Amniotic epithelial cell (primary cell): ENCODE measurements at regions not wholly inside any gene's neighbourhood (a gene's known extent, or its start where the extent isn't known, plus 50 kb on each side); places are given as distances from the start of the nearest gene placed in this dataset.
"Not testable (repeated sequence)": the region's sequence is repeated elsewhere in the genome, so short reads cannot be mapped to it uniquely, and the experiment has no call there.

Experiments used
- DNase-seq: peaks from one replicate; pipeline ENCODE4 v3.0.0-alpha.2; 2010; ENCODE audit warnings: low read depth

DNA sequence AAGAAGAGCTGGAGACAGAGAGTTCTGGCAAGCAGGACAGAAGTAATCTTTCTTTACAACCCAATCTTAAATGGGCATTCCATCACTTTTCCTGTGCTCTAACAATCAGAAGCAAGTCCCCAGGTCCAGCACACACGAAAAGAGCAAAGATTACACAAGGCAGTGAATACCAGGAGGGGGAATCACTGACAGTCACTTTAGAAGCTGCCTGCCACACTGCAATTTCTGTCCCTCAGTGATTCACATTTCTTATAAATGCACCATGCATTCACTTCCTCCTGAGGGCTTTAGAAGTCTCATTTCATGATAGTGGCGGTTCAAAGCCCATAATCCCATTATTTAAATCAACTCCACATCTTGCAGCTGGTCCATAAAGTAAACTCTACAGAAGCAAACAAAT lies 362.5 kb downstream of the POM121L12 start:
- no peak for DNase-seq

DNA sequence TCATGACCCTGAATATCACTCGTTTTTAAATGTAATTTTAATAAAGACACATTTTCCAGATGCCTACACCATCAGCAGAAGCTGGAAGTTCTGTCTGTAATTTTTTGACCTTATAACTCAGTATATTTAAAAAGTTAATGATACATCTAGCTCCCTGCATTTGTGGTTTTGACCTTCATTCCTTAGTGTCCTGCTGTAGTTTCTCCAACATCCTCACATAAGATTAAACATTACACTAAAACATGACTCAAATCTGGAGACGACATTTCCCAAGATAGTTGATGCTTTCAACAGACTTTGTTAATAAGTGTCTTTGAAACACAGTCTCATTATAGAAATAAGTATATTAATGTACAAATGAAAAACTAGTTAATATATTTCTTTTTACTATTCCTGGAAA lies 363.1 kb downstream of the POM121L12 start:
- DNase-seq: no peak

DNA sequence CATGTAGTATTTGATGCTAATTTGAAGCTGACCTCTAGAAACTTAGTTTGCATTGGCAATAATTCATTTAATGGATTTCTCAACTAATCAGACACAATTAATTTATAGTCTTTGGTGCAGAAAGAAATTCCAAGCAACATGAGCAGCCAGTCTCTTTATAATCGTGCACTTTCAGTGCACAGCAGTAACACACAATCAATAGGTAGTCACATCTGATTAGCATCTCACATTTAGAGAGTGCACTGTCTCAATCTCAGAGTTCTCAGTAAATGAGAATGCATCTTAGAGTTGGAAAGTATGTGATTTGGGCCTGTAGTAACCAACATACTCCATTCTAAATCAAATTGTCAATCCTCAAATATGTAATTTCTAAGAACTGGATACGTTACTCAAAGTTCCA lies 377.6 kb downstream of the POM121L12 start:
- DNase-seq: no peak

DNA sequence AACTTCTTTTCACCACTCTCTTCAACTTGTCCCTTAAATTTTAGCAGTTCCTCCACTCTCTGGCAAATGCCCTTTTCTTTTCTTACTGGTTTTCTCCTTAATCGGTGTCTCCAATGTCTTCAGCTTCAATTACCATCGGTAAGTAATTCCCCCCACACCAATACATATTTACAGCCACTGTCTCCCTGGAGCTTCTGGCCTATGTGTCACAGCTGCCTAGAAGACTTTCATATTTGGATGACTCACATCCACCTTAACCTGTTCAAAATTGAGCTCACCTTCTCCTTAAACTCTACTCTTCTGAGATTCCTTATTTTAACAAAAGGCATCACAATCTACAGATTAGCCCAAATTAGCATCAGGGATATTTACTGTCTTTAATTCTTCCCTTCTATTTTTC lies 380.4 kb downstream of the POM121L12 start:
- DNase-seq: no peak

DNA sequence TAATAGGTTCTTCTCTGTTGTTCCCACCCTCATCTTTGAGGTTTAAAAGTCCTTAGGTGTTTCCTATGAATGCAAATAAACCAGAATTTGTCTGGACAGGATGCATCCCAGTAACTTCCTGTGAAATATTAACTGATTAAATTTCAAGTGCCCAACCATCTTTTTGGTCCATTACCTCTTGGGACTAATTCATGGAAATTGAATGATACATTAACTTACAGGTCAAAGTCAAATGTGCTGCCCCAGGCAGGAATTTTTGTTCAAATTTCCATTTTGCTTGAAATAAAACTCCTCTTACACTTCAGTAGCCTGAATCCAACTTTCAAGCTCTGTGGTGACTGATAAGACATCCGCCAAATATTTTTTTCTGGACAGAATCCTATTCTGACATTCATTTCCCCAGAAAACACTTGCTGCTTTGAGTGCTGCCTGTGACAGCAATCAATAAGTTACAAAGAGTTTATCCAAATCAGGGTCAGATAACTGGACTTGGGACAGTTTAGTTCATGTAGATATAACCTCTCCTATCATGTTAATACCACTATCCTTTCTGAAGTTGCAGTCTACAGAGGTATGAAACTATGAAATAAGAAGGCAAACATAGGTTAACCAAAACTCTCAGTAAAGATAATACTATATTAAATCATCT lies 383.5 kb downstream of the POM121L12 start:
- DNase-seq: no peak

DNA sequence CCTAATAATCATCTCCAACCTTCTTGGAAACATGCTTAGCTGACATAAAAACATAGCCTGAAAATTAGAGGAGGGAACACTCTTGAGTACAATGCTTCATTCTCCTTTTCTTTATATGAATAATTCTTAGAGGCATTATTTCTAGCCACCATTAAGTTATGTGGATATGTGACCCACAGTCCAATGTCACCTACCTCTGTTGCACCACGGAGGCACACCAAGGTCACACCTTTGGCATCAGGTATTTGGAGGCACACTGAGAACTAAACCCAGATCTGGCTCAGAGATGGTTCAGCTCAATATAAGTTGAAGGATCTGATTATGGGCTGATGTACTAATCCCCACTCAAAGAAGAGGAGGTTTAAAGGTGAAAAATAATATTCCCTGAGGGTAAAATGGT lies 385.1 kb downstream of the POM121L12 start:
- DNase-seq: no peak

DNA sequence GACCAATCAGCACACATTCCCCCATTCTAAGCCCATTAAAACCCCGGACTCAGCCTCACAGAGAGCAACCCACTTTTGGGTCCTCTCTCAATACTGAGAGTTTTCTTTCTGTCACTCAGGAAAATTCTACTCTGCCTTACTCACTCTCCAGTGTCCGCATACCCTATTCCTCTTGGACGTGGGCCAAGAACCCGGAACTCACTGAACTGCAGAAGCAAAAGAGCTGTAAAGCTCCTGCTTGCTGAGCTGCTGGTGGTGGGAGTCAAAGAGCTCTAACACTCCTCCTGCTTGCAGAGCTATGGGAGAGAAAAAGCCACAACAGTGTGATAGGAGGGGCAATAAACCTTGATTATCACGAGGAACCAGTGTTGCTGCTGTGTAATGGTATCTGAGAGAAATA lies 386.9 kb downstream of the POM121L12 start:
- DNase-seq: no peak

DNA sequence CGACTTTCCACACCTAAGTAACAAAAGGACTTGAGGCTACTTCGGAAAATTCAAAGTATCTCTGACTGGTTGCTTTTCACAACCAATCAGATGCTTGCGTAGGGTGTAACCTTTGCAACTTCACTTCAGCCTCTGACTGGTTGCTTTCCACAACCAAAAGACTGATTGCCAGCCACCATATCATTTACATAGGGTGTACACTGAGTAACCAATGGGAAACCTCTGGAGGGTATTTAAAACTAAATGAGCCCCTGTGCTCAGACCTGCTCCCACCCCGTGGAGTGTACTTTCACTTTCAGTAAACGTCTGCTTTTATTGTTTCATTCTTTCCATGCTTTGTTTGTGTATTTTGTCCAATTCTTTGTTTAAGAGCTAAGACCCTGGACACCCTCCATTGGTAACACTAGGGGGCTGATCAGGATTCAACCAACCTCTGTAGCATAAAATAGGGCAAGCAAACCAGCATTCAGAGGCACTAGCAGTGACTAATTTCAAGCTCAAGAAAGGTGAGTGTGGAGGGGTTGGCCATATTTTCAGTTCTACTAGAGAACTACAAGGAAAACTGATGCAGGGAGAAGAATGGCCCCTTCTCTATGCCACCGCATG lies 390.8 kb downstream of the POM121L12 start:
- DNase-seq: no peak

DNA sequence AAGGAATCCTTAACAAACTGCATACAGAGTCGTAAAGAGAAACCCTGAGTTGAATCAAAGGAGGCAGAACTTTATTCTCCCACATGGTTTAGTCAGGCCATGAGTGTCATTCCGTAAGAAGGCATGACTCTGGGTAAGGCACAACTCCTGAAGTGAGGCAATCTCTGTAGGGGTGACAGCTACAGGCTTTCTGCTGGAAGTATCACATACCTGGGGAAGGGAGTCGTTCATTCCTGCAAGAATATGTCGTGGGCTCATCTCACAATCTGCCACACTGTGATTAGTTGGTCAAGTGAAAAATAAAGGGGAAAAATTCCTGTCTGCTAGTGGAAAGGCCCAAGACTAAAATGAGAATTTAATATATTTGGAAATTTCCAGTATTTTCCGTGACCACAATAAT lies 392.6 kb downstream of the POM121L12 start:
- DNase-seq: no peak

DNA sequence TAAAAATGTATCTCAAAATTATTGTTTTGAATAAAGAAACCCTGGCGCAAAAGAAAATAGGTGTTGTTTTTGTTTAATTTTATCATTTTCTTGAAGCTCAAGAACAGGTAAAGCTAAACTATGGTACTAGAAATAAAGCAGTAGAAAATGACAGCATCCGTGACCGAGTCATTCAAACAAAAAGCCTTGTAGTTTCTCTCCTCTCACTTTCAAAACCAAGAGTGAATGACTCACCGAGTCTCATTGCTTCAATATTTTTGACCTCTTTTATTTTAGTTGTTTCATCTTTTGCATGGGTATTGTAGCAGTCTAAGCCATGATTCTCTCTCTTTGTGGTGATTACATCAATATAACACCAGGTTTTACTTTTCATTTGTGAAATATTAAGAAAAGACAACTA lies 396.5 kb downstream of the POM121L12 start:
- DNase-seq: no peak

DNA sequence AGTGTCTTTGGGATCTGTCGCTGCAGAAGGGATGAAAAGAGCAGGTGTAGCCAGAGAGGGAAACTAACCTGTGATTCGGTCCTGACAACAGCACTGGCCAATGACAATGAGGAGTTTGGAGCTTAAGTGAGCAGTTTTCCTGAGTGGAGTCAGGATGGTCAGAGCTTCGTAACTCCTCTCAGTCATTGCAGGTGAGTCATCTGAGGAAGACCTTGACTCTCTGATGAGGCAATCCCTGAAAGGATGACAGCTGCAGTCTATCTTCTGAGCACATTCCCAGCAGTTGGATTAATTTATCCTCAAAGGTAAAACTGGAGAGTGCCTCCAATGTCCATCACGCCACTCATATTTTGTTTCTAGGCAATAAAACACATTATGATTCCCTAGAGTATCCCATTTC lies 401.9 kb downstream of the POM121L12 start:
- no peak for DNase-seq

DNA sequence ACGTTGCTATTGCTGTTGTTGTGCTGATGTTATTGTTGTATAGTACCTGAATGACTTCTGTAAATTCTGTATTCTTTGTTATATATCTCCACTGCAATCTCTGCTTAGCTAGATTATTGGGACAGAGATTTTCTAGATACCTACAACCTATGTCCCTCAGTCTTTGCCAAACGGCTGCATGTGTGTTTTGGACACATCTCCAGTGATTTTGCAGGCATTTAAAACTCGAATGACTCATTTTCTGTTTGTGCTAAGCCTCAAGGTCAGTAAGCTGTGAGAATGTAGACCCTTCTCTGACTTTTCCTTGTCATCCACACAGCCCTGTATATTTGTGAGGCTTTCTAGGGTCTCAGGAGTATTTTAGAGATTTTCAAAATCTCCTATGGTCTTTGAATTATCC lies 410.7 kb downstream of the POM121L12 start:
- no peak for DNase-seq

DNA sequence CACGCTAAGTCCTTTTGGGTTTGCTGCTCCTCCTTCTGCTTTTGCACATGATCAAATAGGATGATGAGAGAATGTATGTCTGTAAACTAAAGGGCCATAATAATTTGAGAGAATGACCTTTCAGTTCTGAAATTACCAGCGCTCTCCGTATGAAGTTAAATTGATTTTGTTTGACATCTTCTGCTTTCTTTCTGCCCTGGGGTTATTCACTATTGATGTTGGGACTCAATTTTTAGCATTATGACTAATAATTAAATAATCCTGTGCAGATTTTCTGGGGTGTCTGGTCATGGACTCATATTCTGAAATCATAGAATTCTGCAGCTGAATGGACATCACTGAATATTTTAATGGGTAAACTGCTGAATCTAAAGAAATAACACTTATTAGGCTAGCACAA lies 423.2 kb downstream of the POM121L12 start:
- no peak for DNase-seq

DNA sequence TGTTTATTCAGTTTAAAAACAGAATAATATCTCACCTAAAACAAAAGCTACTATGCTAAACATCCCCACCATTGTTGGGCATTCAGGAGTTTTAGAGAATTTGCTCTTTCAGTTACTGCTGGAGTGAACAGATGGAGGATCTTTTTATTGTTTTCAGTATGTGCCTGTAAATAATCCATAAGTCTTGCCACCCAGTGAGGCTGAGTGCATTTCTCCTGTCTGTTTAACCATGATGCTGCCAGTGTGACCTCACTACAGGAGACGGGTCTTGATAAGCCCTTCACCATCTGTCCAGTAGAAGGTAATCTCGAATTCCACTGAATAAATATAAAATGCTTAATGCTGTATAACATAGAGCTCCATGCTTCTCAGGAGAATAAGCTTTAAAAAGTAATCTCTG lies 430.9 kb downstream of the POM121L12 start:
- DNase-seq: no peak

DNA sequence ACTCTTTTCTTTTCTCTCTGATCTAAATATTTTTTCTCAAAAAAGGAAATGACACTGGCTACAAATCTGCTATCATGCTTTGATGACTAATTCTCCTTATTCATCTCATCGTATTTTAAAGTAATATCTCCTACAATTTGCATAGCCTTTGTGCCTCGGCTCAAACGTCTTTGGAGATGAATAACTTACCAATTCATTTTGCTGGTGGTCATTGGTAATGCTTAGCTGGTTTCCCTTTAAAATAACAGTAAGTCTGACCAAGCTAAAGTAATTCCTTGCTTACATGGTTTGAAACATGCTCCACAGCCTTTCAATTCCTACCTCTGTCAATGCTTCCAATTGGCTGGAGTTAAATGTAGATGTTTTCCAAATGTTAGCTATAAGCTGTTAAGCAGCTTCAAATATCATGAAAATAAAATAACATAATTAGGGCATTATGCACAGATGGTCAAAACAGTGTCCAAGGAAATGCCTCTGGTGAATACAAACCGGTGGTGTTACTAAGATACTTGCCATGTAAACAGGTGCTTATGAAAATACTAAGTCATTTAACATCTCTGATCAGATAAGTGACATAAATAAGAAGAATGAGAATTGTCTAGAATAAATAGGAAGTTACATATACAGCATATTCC lies 435.0 kb downstream of the POM121L12 start:
- DNase-seq: no peak

DNA sequence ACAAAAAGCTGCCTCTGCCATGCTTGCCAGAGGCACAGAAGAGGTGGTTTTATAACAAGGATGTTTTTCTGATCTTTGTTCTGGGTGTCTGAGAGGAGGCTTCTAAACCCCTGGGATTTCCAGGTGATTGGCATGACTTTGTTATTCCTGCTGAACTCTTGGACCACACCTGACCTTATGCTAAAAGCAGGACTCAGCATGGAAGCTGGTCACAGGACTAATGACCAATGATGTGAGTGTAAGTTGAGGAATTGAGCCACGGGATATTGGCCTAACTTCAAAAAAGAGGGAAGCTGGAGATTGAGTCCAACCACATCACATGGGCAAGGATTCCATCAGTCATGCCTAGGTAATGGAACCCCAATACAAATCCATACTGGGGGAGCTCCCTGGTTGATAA lies 437.9 kb downstream of the POM121L12 start:
- DNase-seq: no peak

DNA sequence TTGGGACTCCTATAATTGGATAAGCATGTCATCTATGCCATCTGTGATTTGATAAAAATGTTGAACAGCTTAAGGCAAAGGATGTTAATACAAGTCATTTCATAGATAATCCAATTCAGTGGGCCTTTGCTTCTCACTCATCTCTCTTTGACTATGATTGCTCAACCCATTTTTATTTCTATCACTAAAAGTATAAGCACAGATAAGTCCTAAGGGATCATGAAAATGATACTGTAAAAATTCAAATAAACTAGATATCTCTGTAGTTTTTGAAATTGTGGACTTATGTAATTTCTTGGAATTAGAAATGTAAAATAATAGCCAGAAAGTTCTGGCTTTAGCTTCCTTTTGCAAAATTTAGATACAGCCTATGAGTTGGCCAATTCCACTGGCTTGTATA lies 440.3 kb downstream of the POM121L12 start:
- DNase-seq: no peak

DNA sequence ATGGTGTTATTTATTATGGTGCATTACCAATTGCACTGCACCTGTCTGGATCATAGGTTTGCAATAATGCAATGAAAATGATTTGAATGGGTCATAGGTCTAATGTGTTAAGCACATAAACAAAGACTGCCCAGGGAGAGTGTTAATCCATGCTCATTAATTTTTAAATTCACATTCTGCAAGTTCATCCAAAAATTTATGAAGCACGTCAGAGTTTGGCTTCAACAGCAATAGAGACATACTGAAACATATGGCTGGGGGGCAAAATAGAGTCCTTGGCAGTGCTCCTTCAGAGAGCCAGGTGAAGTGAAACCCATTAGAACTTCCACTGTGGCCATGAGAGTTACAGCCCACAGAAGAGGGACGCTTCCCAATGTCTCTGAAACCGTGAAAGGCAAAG lies 441.1 kb downstream of the POM121L12 start:
- DNase-seq: no peak

DNA sequence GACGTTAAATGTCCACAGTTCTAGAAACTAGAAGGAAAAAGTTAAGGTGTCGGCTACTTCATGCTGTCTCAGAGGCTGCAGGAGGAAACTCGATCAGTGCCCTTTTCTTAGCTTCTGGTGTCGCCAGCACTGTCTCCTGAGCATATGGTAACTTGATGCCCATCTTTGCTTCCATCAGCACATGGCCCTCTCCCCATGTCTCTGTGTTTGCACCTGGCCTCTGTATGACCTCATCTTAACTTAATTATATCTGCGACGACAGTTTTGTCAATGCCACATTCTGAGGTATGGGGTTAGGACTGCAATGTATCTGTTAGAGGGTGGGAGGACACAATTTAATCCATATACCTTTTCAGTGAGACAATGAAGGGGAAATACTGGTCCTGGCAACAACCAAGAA lies 449.9 kb downstream of the POM121L12 start:
- no peak for DNase-seq

DNA sequence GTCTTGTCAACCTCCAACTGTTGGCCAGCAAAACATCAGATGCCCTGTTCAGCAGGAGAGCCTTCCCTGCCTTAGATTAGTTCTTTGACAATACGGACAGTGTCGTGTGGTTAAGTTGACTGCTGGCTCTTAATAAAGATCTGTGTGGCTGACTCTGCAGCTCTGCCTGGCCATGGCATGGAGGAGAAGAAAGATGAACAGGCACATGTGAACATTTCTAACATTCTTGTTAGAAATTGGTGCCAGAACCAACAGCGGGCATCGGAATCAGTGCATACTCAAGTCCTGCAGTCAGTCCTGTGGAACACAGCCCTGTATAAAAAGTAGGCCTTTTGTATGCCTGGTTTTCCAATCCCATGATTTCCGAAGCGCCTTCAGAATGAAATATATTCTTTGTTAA lies 455.6 kb downstream of the POM121L12 start:
- DNase-seq: no peak

DNA sequence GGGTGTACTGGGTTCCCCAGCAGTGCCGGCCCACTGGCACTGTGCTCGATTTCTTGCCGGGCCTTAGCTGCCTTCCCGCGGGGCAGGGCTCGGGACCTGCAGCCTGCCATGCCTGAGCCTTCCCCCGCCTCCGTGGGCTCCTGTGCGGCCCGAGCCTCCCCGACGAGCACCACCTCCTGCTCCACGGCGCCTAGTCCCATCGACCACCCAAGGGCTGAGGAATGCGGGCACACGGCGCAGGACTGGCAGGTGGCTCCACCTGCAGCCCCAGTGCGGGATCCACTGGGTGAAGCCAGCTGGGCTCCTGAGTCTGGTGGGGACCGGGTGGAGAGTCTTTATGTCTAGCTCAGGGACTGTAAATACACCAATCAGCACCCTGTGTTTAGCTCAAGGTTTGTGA lies 459.7 kb downstream of the POM121L12 start:
- DNase-seq: not testable (repeated sequence)

DNA sequence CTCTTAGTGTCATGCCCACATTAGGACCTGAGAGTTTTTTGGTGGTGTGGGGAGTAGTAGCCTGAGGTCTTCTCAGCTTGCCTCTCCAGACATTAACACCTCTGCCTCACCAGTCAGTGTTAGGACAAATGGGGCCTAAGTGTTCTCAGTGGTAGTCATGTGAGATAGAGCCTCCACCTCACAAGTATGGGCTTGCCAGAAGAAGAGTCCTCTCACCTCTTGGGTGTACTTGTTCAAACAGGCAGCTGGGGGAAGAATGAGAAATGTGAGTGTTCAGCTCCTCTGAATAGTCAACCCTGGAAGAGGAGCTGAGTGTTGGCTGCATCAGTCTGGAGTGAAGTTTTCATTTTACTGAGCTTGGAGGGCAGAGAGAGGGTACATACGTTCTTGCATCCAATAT lies 464.6 kb downstream of the POM121L12 start:
- DNase-seq: no peak

DNA sequence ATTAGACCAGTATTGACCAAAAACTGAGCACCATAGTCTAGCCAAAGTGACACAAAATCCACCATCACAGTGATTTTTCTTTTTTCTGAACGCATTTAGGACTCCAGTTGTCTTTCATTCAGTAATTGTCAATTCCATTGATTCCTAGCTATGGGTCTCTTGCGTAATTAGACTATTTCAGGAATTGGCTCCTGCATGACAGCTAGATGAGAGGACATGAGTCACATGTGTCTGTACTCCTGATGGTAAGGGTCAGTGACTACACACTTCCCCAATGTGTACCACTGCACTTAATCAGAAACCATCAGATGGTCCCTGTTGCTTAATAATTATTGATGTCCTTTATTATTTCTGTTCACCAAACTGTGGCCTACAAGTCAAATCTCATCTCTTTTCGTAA lies 469.5 kb downstream of the POM121L12 start:
- no peak for DNase-seq

DNA sequence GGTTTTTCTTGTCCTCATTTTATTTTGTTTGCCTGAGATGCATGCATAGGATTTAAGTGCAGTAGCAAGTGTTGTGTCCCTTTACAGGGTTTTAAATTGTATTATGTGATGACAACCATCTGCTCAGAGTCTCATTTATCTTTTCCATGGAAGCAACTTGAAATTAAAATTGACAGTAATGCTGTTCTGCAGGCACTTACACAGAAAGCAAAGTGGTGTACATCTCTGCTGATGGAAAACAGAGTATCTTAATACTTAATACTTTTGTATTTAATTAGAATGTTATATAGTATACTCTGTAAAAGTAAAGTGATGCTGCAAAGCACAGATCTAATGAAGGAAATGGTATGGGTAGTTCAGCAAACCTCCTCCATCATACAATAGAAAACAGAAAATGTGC lies 482.9 kb downstream of the POM121L12 start:
- DNase-seq: no peak
